ENCODE measurements at regions not wholly inside any gene's neighbourhood (a gene's known extent, or its start where the extent isn't known, plus 50 kb on each side); places are given as distances from the start of the nearest gene placed in this dataset.

- no peak for TF ChIP-seq CTCF (IDR thresholded peaks at IDR 0.05; ENCODE audit: unreplicated experiment)
- Mint-ChIP-seq H3K4me1 (peaks cover 23% of the 10 kb centered on the region), H3K36me3 (peaks cover 2% of the 10 kb centered on the region), H3K4me3 (no peak overlapping the region), H3K27me3 (ENCODE audit: low read depth) (no peaks in the 10 kb centered on the region), H3K9me3 (peaks cover 8% of the 10 kb centered on the region), H3K27ac (no peak overlapping the region)
- no peak for DNase-seq (ENCODE audit: low spot score in 2 of 2, unreplicated experiment in 2 of 2)
Measured at GRCh38 chr14:51145246-51145645, 50.3 kb upstream of the TRIM9 start.

GRCh38 chr14:51147183-51147582 lies 52.3 kb upstream of the TRIM9 start:
- Mint-ChIP-seq H3K9me3 (peaks cover 3% of the 10 kb centered on the region), H3K36me3 (no peaks in the 10 kb centered on the region), H3K4me3 (no peak overlapping the region), H3K4me1 (peaks cover 18% of the 10 kb centered on the region), H3K27me3 (ENCODE audit: low read depth) (no peaks in the 10 kb centered on the region), H3K27ac (no peak overlapping the region)
- TF ChIP-seq CTCF (IDR thresholded peaks at IDR 0.05; ENCODE audit: unreplicated experiment): no peak
- no peak for DNase-seq (ENCODE audit: low spot score in 2 of 2, unreplicated experiment in 2 of 2)

GRCh38 chr14:51155326-51155725 lies 60.4 kb upstream of the TRIM9 start:
- Mint-ChIP-seq H3K4me1 (peaks cover 14% of the 10 kb centered on the region), H3K4me3 (no peak overlapping the region), H3K27ac (peak overlapping the region; percentile 82), H3K27me3 (ENCODE audit: low read depth) (no peaks in the 10 kb centered on the region), H3K36me3 (peaks cover 1% of the 10 kb centered on the region), H3K9me3 (no peaks in the 10 kb centered on the region)
- no peak for DNase-seq (ENCODE audit: low spot score in 2 of 2, unreplicated experiment in 2 of 2)
- TF ChIP-seq CTCF (IDR thresholded peaks at IDR 0.05; ENCODE audit: unreplicated experiment): no peak

- Mint-ChIP-seq H3K9me3 (no peaks in the 10 kb centered on the region), H3K27ac (no peak overlapping the region)
- TF ChIP-seq CTCF (IDR thresholded peaks at IDR 0.05; ENCODE audit: unreplicated experiment): no peak
Measured at GRCh38 chr14:51157012-51157411, 62.1 kb upstream of the TRIM9 start.

GRCh38 chr14:51160871-51161270 lies 66.0 kb upstream of the TRIM9 start:
- Mint-ChIP-seq H3K4me3 (no peak overlapping the region), H3K27ac (no peak overlapping the region), H3K9me3 (no peaks in the 10 kb centered on the region), H3K36me3 (no peaks in the 10 kb centered on the region), H3K4me1 (peaks cover 18% of the 10 kb centered on the region), H3K27me3 (ENCODE audit: low read depth) (no peaks in the 10 kb centered on the region)
- TF ChIP-seq CTCF (IDR thresholded peaks at IDR 0.05; ENCODE audit: unreplicated experiment): no peak
- no peak for DNase-seq (ENCODE audit: low spot score in 2 of 2, unreplicated experiment in 2 of 2)

More at GRCh38 chr14:51157012-51157411, 62.1 kb upstream of the TRIM9 start:
- Mint-ChIP-seq H3K27me3 (ENCODE audit: low read depth) (no peaks in the 10 kb centered on the region), H3K4me1 (peaks cover 14% of the 10 kb centered on the region), H3K36me3 (peaks cover 1% of the 10 kb centered on the region), H3K4me3 (no peak overlapping the region)
- no peak for DNase-seq (ENCODE audit: low spot score in 2 of 2, unreplicated experiment in 2 of 2)

GRCh38 chr14:51165415-51165814 lies 70.5 kb upstream of the TRIM9 start:
- Mint-ChIP-seq H3K27ac (no peak overlapping the region), H3K4me1 (peaks cover 18% of the 10 kb centered on the region), H3K36me3 (no peaks in the 10 kb centered on the region), H3K27me3 (ENCODE audit: low read depth) (no peaks in the 10 kb centered on the region), H3K4me3 (no peak overlapping the region), H3K9me3 (no peaks in the 10 kb centered on the region)
- no peak for TF ChIP-seq CTCF (IDR thresholded peaks at IDR 0.05; ENCODE audit: unreplicated experiment)
- DNase-seq (ENCODE audit: low spot score in 2 of 2, unreplicated experiment in 2 of 2): no peak
